ENCODE measurements at regions not wholly inside any gene's neighbourhood (a gene's known extent, or its start where the extent isn't known, plus 50 kb on each side); places are given as distances from the start of the nearest gene placed in this dataset.
A peak's percentile ranks its signal among the peaks of the same experiment; 100 is the strongest.
"Not testable (repeated sequence)": the region's sequence is repeated elsewhere in the genome, so short reads cannot be mapped to it uniquely, and the experiment has no call there.

GRCh38 chr14:106004937-106005795, 478.8 kb downstream of the TMEM121 start:
- DNase-seq (ENCODE audit: low spot score): not testable (repeated sequence)

GRCh38 chr14:106006043-106006442, 479.7 kb downstream of the TMEM121 start:
- DNase-seq (ENCODE audit: low spot score): peak; percentile 27

- not testable (repeated sequence) for DNase-seq (ENCODE audit: low spot score)
Measured at GRCh38 chr14:106006716-106007115, 480.3 kb downstream of the TMEM121 start.

GRCh38 chr14:106010783-106011182, 484.4 kb downstream of the TMEM121 start:
- DNase-seq (ENCODE audit: low spot score): no peak

GRCh38 chr14:106011631-106012360, 485.4 kb downstream of the TMEM121 start:
- DNase-seq (ENCODE audit: low spot score): peak; percentile 62

- not testable (repeated sequence) for DNase-seq (ENCODE audit: low spot score)
Measured at GRCh38 chr14:106012361-106012725, 486.0 kb downstream of the TMEM121 start.

- DNase-seq (ENCODE audit: low spot score): no peak
Measured at GRCh38 chr14:106013879-106014376, 487.5 kb downstream of the TMEM121 start.

- not testable (repeated sequence) for DNase-seq (ENCODE audit: low spot score)
Measured at GRCh38 chr14:106017952-106018351, 491.6 kb downstream of the TMEM121 start.

GRCh38 chr14:106021832-106022231, 495.4 kb downstream of the TMEM121 start:
- no peak for DNase-seq (ENCODE audit: low spot score)

GRCh38 chr14:106022648-106023047, 496.3 kb downstream of the TMEM121 start:
- DNase-seq (ENCODE audit: low spot score): not testable (repeated sequence)

- no peak for DNase-seq (ENCODE audit: low spot score)
Measured at GRCh38 chr14:106023411-106023810, 497.0 kb downstream of the TMEM121 start.

- DNase-seq (ENCODE audit: low spot score): no peak
Measured at GRCh38 chr14:106024983-106025604, 498.7 kb downstream of the TMEM121 start.

- no peak for DNase-seq (ENCODE audit: low spot score)
Measured at GRCh38 chr14:106026026-106026425, 499.6 kb downstream of the TMEM121 start.

- DNase-seq (ENCODE audit: low spot score): not testable (repeated sequence)
Measured at GRCh38 chr14:106027759-106028158, 501.4 kb downstream of the TMEM121 start.

GRCh38 chr14:106029959-106030358, 503.6 kb downstream of the TMEM121 start:
- DNase-seq (ENCODE audit: low spot score): no peak

GRCh38 chr14:106037380-106037779, 511.0 kb downstream of the TMEM121 start:
- DNase-seq (ENCODE audit: low spot score): no peak

- no peak for DNase-seq (ENCODE audit: low spot score)
Measured at GRCh38 chr14:106038263-106038662, 511.9 kb downstream of the TMEM121 start.

- no peak for DNase-seq (ENCODE audit: low spot score)
Measured at GRCh38 chr14:106039400-106039799, 513.0 kb downstream of the TMEM121 start.

- no peak for DNase-seq (ENCODE audit: low spot score)
Measured at GRCh38 chr14:106044515-106044914, 518.1 kb downstream of the TMEM121 start.

GRCh38 chr14:106044949-106045596, 518.7 kb downstream of the TMEM121 start:
- DNase-seq (ENCODE audit: low spot score): peak; percentile 67

GRCh38 chr14:106051796-106052195, 525.4 kb downstream of the TMEM121 start:
- no peak for DNase-seq (ENCODE audit: low spot score)

- DNase-seq (ENCODE audit: low spot score): no peak
Measured at GRCh38 chr14:106055289-106055688, 528.9 kb downstream of the TMEM121 start.
